Natural killer cell treated with Interleukin-12 subunit alpha and Interleukin-12 subunit beta and Interleukin-15 and Interleukin-18, amount 100 ng/mL, for 72 hours (primary cell): ENCODE measurements at regions not wholly inside any gene's neighbourhood (a gene's known extent, or its start where the extent isn't known, plus 50 kb on each side); places are given as distances from the start of the nearest gene placed in this dataset.

ENCODE experiments used
- ATAC-seq, 2 donors: fragments of 150-1000 bp; cut with Tn5 transposase in 1 of 2; sonication (Bioruptor Pico), chemical (Tn5 transposase) in 1 of 2; 2 replicates each; pipeline ENCODE4 v1.10.0; 2021
- DNase-seq: peaks from one replicate; pipeline ENCODE4 v3.0.0; 2022; ENCODE audit warnings: low spot score
- H3K27ac Mint-ChIP-seq, 2 donors: 1 replicate in 1 of 2; 2 replicates in 1 of 2; pipeline ENCODE4 v1.8.0; 2022; ENCODE audit warnings: mixed read lengths in 2 of 2, mild to moderate bottlenecking in 1 of 2, moderate library complexity in 1 of 2
- H3K27me3 Mint-ChIP-seq, 2 donors: 1 replicate in 1 of 2; 2 replicates in 1 of 2; pipeline ENCODE4 v1.8.0; 2022; ENCODE audit warnings: mixed read lengths in 2 of 2
- H3K36me3 Mint-ChIP-seq: one replicate; pipeline ENCODE4 v1.8.0; 2022; ENCODE audit warnings: mixed read lengths
- H3K4me1 Mint-ChIP-seq, 2 donors: 1 replicate in 1 of 2; 2 replicates in 1 of 2; pipeline ENCODE4 v1.8.0; 2022; ENCODE audit warnings: low read depth in 2 of 2, mixed read lengths in 2 of 2, mild to moderate bottlenecking in 1 of 2
- H3K4me3 Mint-ChIP-seq: one replicate; pipeline ENCODE4 v1.8.0; 2022; ENCODE audit warnings: mixed read lengths
- H3K9me3 Mint-ChIP-seq: 2 replicates; pipeline ENCODE4 v1.8.0; 2022; ENCODE audit warnings: mixed read lengths

DNA sequence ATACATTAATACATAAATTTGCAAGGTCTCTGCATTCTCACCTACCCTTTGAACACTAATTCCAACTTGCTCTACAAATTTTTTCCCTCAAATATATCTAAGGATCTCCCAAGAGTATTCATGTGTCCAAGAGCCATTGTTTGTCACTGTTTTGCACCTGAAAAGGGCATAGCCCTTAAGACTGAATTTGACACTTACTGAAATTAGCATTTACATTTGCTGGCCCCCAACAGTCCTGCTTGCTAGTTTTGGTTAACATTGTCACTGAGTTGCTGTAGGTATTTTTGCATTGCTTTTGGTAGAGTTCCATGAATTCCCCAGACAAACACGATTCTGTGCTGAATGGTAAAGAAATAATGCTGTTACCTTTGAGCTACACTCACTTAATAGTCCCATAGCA lies 57.3 kb downstream of the KCNA4 start:
- Mint-ChIP-seq H3K36me3 (no peaks in the 10 kb centered on the region), H3K4me3 (no peak overlapping the region), H3K4me1 (no peaks in the 10 kb centered on the region), H3K27ac (no peak overlapping the region), H3K9me3 (peaks cover 6% of the 10 kb centered on the region), H3K27me3 (no peaks in the 10 kb centered on the region)
- no peak for DNase-seq
- no peak for ATAC-seq

DNA sequence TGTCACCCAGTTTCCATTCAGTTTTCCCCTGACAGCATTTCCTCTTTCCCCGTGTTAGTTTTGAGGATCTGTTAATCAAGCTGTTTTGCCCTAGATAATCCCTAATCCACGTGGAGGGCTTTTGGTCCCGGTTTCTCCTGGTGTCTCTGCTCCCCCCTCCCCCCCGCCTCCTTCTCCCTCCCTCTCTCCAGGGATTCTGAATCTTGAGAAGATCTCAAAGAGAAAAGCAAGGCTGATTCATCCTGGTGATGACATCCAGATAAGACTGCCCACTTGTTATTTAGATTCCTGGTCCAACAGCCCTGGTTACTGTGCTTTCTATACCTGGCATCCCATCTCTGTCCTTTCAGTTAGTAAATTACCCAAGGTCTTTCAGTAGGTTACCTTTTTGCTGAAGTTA lies 59.4 kb downstream of the KCNA4 start:
- no peak for DNase-seq
- H3K4me3 Mint-ChIP-seq, result no peak overlapping the region
- H3K27me3 Mint-ChIP-seq, result no peaks in the 10 kb centered on the region
- peaks cover 3% of the 10 kb centered on the region for H3K36me3 Mint-ChIP-seq
- peaks cover 17% of the 10 kb centered on the region for H3K9me3 Mint-ChIP-seq
- no peaks in the 10 kb centered on the region for H3K4me1 Mint-ChIP-seq
- H3K27ac Mint-ChIP-seq, result no peak overlapping the region
- ATAC-seq, result no peak

DNA sequence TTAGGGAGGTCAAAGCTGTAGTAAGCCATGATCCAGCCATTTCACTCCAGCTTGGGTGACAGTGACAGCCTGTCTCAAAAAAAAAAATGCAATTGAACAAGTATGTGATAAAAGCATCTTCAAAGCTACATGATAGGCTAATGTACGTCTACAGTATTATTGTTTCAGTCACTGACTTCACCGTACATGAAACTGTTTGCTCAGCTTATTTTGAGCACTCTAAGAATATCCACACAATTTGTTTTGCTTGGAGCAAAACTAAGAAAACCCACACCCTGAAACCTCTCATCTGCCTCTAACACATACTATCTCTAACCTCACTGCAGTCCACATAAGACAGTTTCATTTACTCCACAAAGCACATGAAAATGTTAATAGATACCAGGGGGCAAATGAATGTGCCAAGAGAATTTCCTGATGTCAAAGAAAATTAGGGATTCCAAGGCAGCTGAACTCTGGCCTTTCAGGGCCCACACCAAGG lies 60.7 kb downstream of the KCNA4 start:
- Mint-ChIP-seq H3K4me3 (no peak overlapping the region), H3K27ac (no peak overlapping the region), H3K9me3 (peaks cover 23% of the 10 kb centered on the region), H3K27me3 (no peaks in the 10 kb centered on the region), H3K36me3 (peaks cover 4% of the 10 kb centered on the region), H3K4me1 (no peaks in the 10 kb centered on the region)
- ATAC-seq (no peak), DNase-seq (no peak)

GRCh38 chr11:29943347-29943746 lies 73.5 kb downstream of the KCNA4 start:
- H3K4me1 Mint-ChIP-seq, result no peaks in the 10 kb centered on the region

GRCh38 chr11:29937526-29937925 lies 79.3 kb downstream of the KCNA4 start:
- no peak for ATAC-seq

More at GRCh38 chr11:29943347-29943746, 73.5 kb downstream of the KCNA4 start:
- H3K27me3 Mint-ChIP-seq, result no peaks in the 10 kb centered on the region
- H3K36me3 Mint-ChIP-seq, result peaks cover 5% of the 10 kb centered on the region
- peaks cover 8% of the 10 kb centered on the region for H3K9me3 Mint-ChIP-seq
- no peak for DNase-seq
- H3K27ac Mint-ChIP-seq, result no peak overlapping the region
- H3K4me3 Mint-ChIP-seq, result no peak overlapping the region
- no peak for ATAC-seq

DNA sequence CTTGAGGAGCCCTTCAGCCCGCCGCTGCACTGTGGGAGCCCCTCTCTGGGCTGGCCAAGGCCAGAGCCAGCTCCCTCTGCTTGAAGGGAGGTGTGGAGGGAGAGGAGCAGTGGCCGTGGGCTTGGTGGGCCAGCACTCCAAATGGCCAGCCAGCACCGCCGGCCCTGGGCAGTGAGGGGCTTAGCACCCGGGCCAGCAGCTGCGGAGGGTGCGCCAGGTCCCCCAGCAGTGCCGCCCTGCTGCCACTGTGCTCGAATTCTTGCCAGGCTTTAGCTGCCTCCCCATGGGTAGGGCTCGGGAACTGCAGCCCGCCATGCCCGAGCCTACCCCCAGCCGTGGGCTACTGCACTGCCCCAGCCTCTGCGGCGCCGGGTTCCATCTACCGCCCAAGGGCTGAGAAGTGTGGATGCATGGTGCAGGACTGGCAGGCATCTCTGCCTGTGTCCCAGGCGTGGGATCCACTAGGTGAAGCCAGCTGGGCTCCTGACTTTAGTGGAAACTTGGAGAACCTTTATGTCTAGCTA lies 82.7 kb downstream of the KCNA4 start:
- H3K36me3 Mint-ChIP-seq, result peaks cover 4% of the 10 kb centered on the region
- H3K27ac Mint-ChIP-seq, result no peak overlapping the region
- H3K27me3 Mint-ChIP-seq, result no peaks in the 10 kb centered on the region
- no peak overlapping the region for H3K4me3 Mint-ChIP-seq
- no peaks in the 10 kb centered on the region for H3K4me1 Mint-ChIP-seq
- H3K9me3 Mint-ChIP-seq, result peaks cover 10% of the 10 kb centered on the region
- ATAC-seq, result no peak
- DNase-seq, result no peak

More at GRCh38 chr11:29937526-29937925, 79.3 kb downstream of the KCNA4 start:
- Mint-ChIP-seq H3K9me3 (peaks cover 6% of the 10 kb centered on the region), H3K4me3 (no peak overlapping the region), H3K4me1 (no peaks in the 10 kb centered on the region), H3K27ac (no peak overlapping the region), H3K27me3 (no peaks in the 10 kb centered on the region), H3K36me3 (peaks cover 4% of the 10 kb centered on the region)
- no peak for DNase-seq

DNA sequence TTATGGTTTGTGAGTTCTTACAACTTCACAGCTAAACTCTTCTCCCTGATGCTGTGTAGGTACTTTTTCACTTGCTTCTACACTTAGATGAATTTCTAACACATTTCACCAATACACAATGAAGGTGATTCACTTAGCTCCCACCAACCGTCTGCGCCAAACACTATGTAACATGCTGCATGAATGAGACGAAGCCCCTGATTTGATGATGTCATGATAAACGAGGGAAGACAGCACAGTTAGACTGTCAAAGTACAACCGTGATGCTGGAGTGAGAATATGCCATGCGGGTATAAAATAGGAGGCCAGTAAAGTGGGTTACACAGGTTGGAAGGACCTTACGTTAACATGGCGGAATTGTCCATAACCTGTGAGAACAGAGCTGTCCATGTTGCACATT lies 100.8 kb downstream of the KCNA4 start:
- Mint-ChIP-seq H3K4me1 (no peaks in the 10 kb centered on the region), H3K27me3 (no peaks in the 10 kb centered on the region), H3K36me3 (peaks cover 4% of the 10 kb centered on the region), H3K9me3 (peaks cover 16% of the 10 kb centered on the region), H3K27ac (no peak overlapping the region), H3K4me3 (no peak overlapping the region)
- ATAC-seq (no peak), DNase-seq (no peak)

- ATAC-seq (no peak), DNase-seq (no peak)
- Mint-ChIP-seq H3K9me3 (peaks cover 14% of the 10 kb centered on the region), H3K4me3 (no peak overlapping the region), H3K27me3 (no peaks in the 10 kb centered on the region), H3K36me3 (peaks cover 4% of the 10 kb centered on the region), H3K4me1 (no peaks in the 10 kb centered on the region), H3K27ac (no peak overlapping the region)
These were observed 102.5 kb downstream of the KCNA4 start for GRCh38 chr11:29914203-29914930.

- Mint-ChIP-seq H3K4me3 (no peak overlapping the region), H3K36me3 (no peaks in the 10 kb centered on the region), H3K27ac (no peak overlapping the region), H3K27me3 (no peaks in the 10 kb centered on the region), H3K9me3 (peaks cover 15% of the 10 kb centered on the region), H3K4me1 (no peaks in the 10 kb centered on the region)
- DNase-seq, result no peak
- ATAC-seq, result no peak
These were observed 103.5 kb downstream of the KCNA4 start for GRCh38 chr11:29913352-29913751.

GRCh38 chr11:29900382-29900781 lies 116.4 kb downstream of the KCNA4 start:
- DNase-seq (no peak), ATAC-seq (no peak)
- no peaks in the 10 kb centered on the region for H3K27me3 Mint-ChIP-seq
- H3K9me3 Mint-ChIP-seq, result peaks cover 10% of the 10 kb centered on the region
- H3K4me3 Mint-ChIP-seq, result no peak overlapping the region
- H3K4me1 Mint-ChIP-seq, result no peaks in the 10 kb centered on the region
- H3K27ac Mint-ChIP-seq, result no peak overlapping the region
- no peaks in the 10 kb centered on the region for H3K36me3 Mint-ChIP-seq

GRCh38 chr11:29879560-29879959 lies 137.3 kb downstream of the KCNA4 start:
- ATAC-seq, result no peak
- no peak overlapping the region for H3K4me3 Mint-ChIP-seq
- peaks cover 11% of the 10 kb centered on the region for H3K9me3 Mint-ChIP-seq
- DNase-seq, result no peak
- no peaks in the 10 kb centered on the region for H3K36me3 Mint-ChIP-seq
- no peak overlapping the region for H3K27ac Mint-ChIP-seq
- no peaks in the 10 kb centered on the region for H3K4me1 Mint-ChIP-seq
- H3K27me3 Mint-ChIP-seq, result no peaks in the 10 kb centered on the region

DNA sequence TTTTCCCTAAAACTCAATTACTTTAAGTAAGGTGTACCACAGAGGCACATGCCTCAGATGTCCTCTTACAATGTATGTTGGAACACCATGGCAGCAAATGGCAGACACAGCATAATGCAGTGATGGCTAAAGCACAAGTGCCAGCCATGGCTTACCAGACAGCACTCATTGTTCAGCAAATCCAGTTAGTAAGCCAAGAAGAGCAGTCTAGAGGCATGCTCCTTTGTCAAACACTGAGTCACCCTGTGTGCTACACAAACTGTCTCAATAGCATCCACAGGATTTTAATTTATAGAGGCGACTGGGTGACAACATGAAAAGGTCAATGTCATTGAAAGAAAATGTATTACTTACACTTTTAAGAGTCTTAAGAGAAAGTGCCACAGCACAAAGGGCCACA lies 140.6 kb downstream of the KCNA4 start:
- Mint-ChIP-seq H3K4me3 (no peak overlapping the region), H3K27ac (no peak overlapping the region), H3K36me3 (no peaks in the 10 kb centered on the region), H3K4me1 (no peaks in the 10 kb centered on the region), H3K27me3 (no peaks in the 10 kb centered on the region), H3K9me3 (peaks cover 31% of the 10 kb centered on the region)
- DNase-seq (no peak), ATAC-seq (no peak)

DNA sequence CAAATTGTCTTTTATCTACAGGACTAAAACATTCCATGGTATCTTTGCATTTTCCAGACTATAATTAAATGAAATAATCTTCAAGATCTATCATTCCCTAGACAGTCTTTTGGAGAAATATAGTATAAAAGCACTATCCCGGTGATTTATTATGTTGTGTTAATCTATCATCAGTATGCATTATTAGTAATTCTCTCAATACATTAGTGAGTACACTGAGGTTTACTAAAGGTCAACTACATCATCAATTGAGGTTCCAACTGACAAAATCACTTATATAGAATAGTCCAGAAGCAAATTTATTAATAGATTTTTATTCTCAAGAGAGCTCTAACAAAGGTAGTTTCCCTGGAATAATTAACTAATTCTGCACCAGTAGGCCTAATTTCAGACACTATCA lies 169.6 kb downstream of the KCNA4 start:
- no peak overlapping the region for H3K4me3 Mint-ChIP-seq
- H3K36me3 Mint-ChIP-seq, result no peaks in the 10 kb centered on the region
- no peaks in the 10 kb centered on the region for H3K27me3 Mint-ChIP-seq
- DNase-seq, result no peak
- no peaks in the 10 kb centered on the region for H3K4me1 Mint-ChIP-seq
- no peak for ATAC-seq
- no peak overlapping the region for H3K27ac Mint-ChIP-seq
- peaks cover 20% of the 10 kb centered on the region for H3K9me3 Mint-ChIP-seq

DNA sequence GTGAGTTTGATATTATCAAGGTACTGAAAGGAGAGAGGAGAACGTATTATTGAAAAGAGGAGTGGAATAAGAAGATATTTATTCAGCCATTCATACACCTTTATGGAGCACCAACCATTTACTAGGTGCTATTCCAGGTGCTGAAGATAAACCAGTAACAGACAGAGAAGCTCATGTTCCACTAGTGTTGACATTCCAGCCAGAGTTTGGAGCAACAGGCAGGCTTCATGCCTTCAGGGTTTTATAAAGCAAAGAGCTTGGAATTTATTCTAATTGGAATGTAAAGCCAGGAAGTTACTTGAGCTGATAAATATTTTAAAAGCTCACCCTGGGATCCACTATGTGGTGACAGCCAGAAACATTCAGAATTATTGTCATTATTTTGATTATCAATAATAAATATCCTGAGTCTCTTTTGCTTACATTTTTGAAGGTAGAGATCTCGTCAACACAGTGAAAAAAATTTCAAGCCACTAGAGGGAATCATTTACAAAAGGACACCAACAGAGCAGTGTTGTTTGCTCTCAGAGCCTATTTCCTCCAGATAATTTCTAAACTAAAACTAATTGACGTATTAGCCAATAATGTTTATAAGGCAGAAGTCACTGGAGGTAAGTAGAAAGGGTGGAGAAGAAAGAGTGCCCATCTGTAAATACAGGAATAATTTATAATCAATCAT lies 172.0 kb downstream of the KCNA4 start:
- Mint-ChIP-seq H3K9me3 (peaks cover 23% of the 10 kb centered on the region), H3K27ac (no peak overlapping the region), H3K4me1 (no peaks in the 10 kb centered on the region), H3K36me3 (no peaks in the 10 kb centered on the region), H3K4me3 (no peak overlapping the region), H3K27me3 (no peaks in the 10 kb centered on the region)
- no peak for DNase-seq
- no peak for ATAC-seq
